GM21360 (cell line): ENCODE measurements at regions not wholly inside any gene's neighbourhood (a gene's known extent, or its start where the extent isn't known, plus 50 kb on each side); places are given as distances from the start of the nearest gene placed in this dataset.

ENCODE experiments used
- ATAC-seq: cut with Tn5 transposase; IDR thresholded peaks from one replicate; pipeline ENCODE4 v1.9.1; 2021; ENCODE audit warnings: mild to moderate bottlenecking, moderate library complexity; ENCODE audit not compliant: unreplicated experiment

DNA sequence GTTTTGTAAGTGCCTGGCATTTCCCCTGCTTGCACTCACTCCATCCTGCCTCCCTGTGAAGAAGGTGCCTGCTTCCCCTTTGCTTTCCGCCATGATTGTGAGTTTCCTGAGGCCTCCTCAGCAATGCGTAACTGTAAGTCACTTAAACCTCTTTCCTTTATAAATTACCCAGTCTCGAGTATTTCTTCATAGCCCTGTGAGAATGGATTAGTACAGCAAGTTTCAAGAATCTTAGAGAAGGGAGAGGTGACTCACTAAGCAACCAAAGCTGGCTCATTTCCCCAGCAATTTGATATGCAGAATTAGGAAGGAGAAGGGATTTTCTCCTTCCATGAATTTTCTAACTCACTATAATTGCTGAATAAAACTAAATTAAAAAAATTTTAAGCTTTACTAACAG is 251.0 kb upstream of the FOXG1 start:
- no peak for ATAC-seq

DNA sequence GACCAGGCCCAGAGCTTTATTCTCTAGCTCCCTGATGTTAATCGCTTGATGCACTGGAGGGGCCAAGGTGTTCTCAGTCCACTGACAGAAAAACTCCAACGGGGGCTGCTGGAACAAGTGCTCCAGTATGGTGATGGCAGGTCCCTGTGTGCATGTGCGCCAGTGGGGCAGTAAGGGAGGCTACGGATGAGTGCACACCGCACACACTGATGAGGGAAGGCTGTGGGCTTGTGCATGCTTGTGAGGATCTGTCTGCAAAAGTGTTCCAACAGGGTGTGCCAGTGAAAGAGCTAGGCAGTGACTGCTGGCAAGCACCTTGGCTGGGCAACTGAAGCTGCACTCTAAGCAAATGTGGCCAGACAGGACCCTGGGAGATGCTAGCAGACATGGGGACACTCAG is 229.7 kb upstream of the FOXG1 start:
- ATAC-seq = no peak

DNA sequence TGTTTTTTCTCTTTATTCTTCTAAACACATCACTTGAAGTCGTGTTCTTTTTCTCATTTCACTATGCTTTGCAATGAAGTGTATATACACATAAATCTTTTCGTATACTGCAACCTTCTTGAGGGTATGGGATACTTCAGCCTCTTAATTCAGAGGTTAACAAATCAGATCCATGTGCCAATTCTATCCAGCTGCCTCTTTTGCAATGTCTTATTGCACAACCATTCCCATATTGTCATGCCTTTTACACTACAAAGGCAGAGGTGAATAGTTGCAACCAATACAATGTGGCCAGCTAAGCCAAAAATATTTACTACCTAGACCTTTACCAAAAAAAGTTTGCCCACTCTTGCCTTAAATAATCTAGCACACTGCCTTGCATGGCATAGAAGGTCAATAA is 224.5 kb upstream of the FOXG1 start:
- no peak for ATAC-seq

DNA sequence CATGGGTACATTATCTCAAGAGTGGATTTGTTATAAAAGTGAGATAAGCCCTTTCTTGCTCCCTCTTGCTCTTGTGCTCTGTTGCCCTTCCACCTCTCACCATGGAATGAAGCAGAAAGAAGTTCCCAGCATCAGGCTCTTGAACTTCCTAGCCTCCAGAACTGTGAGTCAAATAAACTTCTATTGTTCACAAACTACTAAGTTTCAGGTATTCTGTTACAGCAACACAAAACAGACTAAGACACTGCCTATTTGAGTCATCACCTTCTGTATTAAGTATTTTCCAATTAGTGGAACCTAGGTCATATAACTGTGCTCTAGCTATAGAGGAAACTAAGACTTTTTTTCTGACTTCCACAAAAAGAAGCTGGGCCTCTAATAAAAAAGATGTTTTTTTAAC is 201.2 kb upstream of the FOXG1 start:
- no peak for ATAC-seq

DNA sequence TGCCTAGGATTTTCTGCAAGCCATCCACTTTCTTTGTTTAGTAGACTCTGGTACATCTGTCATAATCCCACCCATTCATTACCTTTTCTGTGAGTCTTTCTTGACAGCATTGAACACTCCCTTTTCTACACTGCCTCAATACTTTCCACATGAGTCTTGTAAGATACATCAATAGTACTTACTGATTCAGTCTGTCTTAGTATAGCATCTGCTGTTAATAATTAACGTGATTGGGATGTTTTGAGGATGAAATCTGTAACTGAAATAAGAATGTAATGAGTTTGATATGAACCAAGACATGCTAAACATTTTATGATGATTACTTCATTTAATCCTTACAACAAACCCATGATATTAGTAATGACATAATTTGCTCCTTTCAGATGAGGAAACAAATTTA is 196.2 kb upstream of the FOXG1 start:
- no peak for ATAC-seq

DNA sequence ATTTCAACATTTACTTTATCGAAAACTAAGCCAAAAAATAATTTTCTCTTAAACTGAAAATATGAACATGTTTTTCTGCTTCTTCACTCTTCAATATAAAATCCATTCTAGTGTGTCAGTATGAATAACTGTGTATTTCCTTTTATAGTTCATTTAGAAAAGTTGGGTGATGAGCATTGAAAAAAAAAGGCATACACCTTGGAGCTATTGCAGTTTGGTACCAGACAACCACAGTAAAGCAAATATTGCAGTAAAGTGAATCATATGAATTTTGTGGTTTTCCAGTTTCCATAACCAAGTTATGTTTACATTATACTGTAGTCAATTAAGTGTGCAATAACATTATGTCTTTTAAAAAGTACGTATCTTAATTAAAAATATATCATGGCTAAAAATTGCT is 195.0 kb upstream of the FOXG1 start:
- no peak for ATAC-seq

DNA sequence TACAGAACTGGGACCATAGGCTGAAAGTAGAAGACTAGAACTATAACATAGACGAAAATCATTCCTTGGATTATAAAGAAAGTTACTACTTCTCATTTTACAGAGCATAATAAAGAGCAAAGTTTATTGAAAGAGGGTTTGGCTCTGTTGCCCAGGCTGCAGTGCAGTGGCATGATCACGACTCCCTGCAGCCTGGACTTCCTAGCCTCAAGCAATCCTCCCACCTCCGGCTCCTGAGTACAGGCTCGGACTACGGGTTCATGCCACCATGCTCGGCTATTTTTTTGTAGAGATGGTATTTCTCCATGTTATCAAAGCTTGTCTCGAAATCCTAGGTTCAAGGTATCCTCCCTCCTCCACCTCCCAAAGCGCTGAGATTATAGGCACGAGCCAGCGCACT is 190.1 kb upstream of the FOXG1 start:
- ATAC-seq = no peak

DNA sequence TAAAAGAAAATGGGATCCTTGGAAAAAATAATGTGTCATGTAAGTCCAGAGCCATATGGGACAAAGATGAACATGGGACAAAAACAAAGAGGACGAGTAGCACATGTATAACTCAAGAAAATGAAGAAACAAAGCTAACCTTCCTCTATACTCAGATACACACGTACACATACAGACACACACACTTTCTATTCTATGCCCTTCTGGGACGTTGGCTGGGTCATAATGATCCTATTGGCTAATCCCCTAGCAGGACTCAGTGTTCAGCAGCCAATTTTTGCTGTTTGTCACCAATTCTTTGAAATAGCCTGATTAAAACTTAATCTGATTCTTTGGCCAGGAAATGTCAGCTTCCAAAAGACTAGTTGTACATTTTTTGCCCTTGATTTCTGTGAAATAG is 189.4 kb upstream of the FOXG1 start:
- no peak for ATAC-seq

DNA sequence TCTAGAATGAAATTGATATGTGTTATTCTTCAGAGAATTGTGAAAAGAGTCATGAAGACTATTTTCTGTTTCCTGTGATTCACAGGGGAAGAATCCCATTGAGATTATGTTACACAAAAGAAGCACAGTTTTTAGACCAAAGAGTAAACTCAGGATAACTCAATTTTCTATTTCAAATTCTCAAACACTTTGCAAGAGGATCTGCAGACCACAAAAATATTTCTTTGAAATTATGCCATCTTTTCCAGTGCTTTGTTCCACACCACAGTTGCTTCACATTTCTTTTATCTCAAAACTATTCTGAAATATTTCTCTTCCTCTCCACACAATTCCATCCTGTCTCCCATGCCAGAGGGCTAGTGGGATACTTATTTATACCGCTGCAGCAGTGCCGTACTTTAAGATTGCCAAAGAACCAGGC is 188.9 kb upstream of the FOXG1 start:
- ATAC-seq = no peak

DNA sequence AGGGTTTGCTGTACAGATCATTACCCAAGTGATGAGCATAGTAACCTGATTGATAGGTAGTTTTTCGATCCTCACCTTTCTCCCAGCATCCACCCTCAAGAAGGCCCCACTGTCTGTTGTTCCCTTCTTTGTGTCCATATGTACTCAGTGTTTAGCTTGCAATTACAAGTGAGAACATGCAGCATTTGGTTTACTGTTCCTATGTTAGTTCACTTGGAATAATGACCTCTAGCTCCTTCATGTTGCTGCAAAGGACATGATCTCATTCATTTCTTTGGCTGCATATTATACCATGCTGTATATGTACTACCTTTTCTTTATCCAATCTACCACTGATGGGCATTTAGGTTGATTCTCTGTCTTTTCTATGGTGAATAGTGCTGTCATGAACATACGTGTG is 181.6 kb upstream of the FOXG1 start:
- no peak for ATAC-seq

DNA sequence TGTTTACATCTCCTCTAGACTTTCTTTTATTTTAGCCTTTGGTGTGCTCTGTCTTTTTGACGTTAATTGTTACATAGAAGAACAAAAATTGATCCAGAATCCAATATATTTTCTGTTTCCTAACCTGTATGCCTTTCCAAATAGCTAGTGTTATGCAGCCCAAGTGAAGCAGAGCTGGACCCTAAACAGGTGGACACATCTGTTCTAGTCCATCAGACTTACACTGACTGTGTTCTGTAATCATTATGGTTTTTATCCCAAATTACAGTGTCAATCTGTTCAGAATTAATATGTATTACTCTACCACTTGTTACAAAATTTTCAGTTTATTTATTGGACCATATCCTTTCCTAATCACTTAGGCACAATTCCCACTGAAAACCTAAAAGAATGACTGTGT is 176.8 kb upstream of the FOXG1 start:
- no peak for ATAC-seq

DNA sequence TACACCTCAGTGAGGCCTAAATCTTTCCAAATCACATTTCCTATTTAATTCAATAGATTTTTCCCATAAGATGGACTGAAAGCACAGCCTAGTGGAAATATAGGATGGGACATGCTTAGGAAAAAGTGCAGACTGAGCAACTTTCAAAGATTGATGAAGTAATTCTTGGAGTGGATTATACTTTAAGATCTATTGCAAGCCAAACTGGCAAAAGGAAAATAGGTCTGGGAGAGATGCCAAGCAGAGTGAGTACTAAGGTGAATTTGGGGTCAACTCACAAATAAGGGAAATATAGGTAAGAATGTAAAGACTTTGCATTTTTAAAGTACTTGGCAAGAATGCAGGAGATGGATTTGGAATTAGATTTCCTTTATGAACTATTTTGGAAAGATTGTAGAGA is 170.2 kb upstream of the FOXG1 start:
- ATAC-seq = no peak

DNA sequence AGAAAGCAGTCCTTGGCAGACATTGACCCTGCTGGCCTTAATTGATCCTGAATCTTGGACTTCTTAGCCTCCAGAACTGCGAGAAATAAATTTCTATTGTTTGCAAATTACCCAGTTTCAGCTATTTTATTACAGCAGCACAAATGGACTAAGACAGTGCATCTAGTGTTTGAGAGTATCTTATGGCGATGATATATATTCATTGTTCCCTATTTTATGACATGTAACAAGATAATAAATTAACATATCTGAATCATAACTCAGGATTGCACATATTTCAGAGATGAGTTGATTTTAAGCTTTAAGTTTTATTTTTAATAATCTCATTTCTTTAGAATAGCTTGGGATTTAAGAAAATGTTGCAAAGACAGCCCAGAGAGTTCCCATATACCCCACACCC is 167.4 kb upstream of the FOXG1 start:
- ATAC-seq = no peak

DNA sequence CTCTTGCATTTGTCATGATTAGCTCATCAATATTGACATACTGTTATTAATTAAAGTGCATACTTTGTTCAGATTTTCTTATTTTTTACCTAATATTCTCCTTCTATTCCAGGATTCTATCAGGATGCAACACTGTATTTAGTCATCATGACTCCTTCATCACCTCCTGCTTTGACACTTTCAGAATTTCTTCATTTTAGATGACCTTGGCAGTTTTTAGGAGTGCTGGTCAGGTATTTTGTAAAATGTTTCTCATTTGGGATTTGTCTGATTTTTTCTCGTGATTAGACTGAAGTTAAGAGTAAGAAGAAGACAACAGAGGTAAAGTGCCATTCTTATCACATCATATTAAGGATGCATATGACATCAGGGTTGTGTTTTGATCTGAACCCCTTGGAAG is 167.0 kb upstream of the FOXG1 start:
- ATAC-seq = no peak

DNA sequence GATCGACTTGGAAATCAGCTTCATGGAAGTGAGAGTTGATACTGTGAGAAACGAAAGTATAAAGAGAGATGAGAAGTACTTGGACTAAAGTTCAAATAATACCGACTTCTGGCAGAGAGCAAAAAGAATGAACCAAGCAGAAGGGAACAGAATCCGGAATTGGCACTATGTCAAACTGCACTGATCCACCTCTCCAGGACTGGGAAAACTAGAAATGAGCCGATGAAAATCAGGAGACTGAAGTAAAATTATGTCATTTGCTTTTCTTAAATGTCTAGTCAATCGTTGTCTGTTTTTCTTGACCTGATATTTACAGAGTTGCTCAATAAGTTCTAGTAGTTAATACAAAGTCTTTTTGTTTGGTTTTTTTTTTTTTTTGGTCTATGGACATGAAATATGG is 163.0 kb upstream of the FOXG1 start:
- ATAC-seq = no peak

DNA sequence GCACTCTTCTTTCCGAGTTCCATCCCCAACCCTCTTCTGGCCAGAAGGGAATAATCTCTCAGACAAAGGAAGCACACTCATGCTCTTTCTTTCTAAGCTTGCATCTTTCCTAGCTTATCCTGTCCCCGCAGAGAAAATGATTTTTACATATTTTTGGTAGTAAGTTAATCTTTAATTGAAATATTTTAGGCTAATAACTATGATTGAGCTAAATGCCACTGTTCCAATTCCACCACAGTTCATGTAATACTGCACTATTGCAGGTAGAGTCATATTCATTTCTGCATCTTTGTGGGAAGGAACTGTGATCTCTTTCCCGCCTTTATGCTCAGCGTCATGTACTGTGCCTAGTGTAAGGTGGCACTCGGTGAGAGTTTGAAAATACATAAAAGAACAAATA is 158.9 kb upstream of the FOXG1 start:
- no peak for ATAC-seq

DNA sequence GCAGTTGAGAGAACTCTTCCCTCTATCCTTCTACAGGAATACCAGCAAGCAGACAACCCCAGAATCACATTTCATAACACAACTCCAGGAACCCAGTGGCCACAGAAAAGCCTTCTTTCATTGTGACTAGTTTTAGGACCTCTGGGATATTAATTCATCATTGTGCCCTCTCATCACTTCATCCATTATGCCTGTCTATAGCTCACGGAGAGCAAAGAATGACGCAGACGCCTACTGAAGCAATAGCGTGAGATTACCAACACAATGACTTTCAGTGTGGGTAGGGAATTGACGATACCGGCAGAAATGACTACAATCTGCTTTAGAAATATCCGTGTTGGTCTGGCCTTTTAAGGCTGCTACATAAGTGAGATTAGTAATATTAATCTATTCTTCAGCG is 158.1 kb upstream of the FOXG1 start:
- no peak for ATAC-seq

DNA sequence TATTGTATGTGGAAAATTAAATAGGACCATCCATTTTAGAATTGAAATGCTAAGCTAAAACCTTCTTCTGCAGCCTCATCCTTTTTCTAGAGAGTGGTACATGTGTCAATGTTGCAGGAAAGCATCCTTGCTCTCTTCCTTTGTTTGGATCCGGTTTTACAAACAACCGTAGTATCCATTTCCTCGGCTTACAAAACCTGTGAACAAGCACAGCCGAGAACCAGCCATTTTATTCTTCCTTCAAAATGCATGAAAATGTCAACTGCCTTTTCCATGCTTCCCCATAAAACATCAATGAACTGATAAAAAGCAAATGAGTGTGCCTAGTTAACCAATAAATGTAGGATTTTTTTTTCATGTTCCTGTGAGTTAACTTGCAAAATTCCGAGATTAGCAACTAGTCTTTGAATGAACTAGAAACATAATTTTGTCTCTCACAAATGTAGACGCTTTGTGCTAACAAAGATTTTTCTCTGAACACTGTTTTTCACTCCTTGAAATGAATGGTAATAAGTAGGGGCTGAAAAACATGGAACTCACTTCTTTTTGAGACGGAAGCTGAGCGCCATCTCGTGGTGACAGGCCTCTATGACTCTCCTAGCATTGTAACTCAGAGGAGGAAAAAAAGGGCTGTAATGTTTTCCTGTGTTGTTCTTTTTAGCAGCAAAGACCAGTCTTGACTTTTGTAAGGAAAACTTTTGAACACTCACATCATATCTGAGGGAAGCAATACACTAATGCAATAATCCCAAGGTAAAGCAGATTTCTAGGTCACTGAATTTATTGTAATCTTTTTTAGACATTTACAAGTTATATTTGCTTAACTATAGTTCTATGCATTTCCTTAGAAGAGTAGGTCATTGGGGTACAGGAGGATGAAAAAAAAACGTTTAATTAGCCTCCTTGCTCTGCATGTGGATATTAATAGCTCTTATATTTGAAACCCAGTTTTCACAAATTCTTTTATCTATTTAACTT is 157.4 kb upstream of the FOXG1 start:
- ATAC-seq = peak; percentile 68

DNA sequence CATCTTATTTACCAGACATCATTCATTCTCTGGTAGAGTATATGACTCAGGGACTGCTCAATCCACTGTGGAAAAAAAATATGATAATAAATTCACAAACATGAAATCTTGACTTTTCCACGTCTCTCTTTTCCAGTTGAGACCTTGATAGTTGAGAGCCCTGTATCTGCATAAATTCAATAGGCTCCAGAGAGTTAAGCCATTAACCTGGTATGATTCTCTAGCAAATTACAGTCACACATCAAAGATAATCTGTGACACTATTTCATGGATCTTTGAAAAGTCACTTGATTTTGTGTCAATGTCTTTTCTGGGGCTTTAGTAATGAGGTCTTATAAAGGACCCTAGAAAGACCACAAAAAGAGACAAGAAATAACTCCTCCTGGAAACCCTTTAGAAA is 154.2 kb upstream of the FOXG1 start:
- no peak for ATAC-seq

DNA sequence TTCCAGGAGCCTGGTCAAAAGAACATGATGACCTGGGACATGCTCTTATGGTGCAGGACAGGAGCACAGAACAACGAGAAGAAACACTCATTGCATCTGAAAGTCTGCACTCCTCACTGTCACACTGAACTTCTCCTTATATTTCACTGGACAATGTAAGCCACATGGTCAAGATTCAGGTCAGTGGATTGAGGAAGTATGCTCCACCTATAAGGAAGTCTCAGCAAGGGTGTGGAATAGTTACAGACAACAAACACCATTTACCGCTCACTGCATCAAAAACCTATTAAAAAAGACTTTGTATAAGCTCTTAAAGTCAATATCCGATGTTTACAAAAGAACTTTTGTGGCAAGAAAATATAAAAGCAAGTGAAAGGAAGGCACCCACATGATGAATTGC is 153.1 kb upstream of the FOXG1 start:
- ATAC-seq = no peak

DNA sequence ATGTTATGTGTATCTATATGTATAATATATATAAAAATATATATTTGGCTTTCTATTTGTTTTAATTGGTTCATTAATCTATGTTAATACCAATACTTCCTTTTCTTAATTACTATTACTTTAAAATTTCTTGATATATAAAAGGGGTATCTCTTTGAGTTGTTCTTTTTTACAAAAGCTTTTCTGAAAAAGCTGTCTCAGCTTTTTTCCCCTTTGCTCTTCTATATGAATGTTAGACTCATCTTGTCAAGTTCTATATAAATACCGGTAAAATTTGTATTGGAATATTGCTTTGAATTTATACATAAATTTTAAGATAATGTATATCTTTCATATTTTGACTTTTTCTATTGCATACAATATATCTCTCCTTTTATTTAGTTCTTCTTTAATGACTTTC is 139.8 kb upstream of the FOXG1 start:
- no peak for ATAC-seq

DNA sequence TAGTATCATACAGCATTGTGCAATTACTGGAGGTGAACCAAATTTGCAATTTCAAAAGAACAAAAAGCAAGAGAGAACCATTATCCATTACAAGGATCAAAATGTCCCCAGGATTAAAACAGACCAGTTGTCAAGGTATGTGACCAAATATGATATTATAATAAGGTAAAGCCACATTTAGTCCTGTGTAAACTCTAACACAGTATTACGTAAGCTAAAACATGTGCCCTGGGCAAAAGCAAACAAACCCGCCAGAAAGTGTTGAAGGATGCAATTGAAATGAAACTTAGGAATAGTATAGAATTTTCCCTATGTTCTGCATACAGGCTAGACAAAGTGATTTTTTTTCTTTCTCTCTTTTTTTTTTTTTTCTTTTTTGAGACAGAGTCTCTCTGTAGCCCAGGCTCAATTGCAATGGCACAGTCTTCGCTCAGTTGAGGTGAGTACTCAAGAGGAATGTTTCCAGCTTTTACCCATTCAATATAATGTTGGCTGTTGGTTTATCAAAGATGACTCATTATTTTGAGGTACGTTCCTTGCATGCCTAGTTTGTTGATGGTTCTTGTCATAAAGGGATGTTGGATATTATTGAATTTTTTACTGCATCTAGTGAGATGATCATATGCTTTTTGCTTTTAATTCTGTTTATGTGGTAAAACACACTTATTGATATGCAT is 137.1 kb upstream of the FOXG1 start:
- no peak for ATAC-seq
